Uterus (tissue), 3 donors: ENCODE measurements at regions not wholly inside any gene's neighbourhood (a gene's known extent, or its start where the extent isn't known, plus 50 kb on each side); places are given as distances from the start of the nearest gene placed in this dataset.

Experiments used
- DNase-seq, 2 donors: peaks; one replicate each; pipeline ENCODE4 v3.0.0-alpha.2; 2019 to 2020
- H3K27ac ChIP-seq, 2 donors: fragments of 200-600 bp; sonication (generic); 1 replicate in 1 of 2; 2 replicates in 1 of 2; pipeline ENCODE4 v1.5.1; 2016 to 2018
- H3K27me3 ChIP-seq, 2 donors: fragments of 200-600 bp; sonication (generic); one replicate each; pipeline ENCODE4 v1.5.1; 2018 to 2019; ENCODE audit warnings: control low read depth in 1 of 2
- H3K36me3 ChIP-seq, 2 donors: fragments of 200-600 bp; sonication (generic); one replicate each; pipeline ENCODE4 v1.5.1; 2019; ENCODE audit warnings: control low read depth in 1 of 2
- H3K4me1 ChIP-seq, 2 donors: fragments of 200-600 bp; sonication (generic); one replicate each; pipeline ENCODE4 v1.5.1; 2018 to 2019; ENCODE audit warnings: control low read depth in 1 of 2
- H3K4me3 ChIP-seq, 2 donors: fragments of 200-600 bp; sonication (generic); 1 replicate in 1 of 2; 2 replicates in 1 of 2; pipeline ENCODE4 v1.5.1; 2018 to 2019; ENCODE audit warnings: mild to moderate bottlenecking in 1 of 2
- H3K9me3 ChIP-seq, 2 donors: fragments of 200-600 bp; sonication (generic); one replicate each; pipeline ENCODE4 v1.5.1; 2019; ENCODE audit warnings: control low read depth in 1 of 2
- CTCF ChIP-seq, 4 experiments: fragments of 200-600 bp in 2 of 4; fragments of 450-650 bp in 2 of 4; sonication (generic) in 2 of 4; IDR thresholded peaks; one replicate each; pipeline ENCODE4 v1.5.1; 2016 to 2019; ENCODE audit warnings: antibody characterized with exemption in 4 of 4, mild to moderate bottlenecking in 2 of 4, moderate library complexity in 1 of 4
- POLR2A ChIP-seq, 2 donors: fragments of 450-650 bp; IDR thresholded peaks; one replicate each; pipeline ENCODE4 v1.6.1; 2016; ENCODE audit warnings: antibody characterized with exemption in 2 of 2, mild to moderate bottlenecking in 1 of 2, moderate library complexity in 1 of 2
- intact Hi-C: fragments of 100-400 bp; cut with DNase I; formaldehyde crosslinking; loops from one replicate; pipeline ENCODE4 v1.15.1; 2023; ENCODE audit warnings: low total_unique reads
- donor health status: DM: yes; HTN: yes; CAD: no.

GRCh38 chr13:74845806-74846205 lies 636.2 kb downstream of the TBC1D4 start:
- TF ChIP-seq POLR2A (IDR thresholded peaks at IDR 0.05), result no peak
- no peak for TF ChIP-seq CTCF (IDR thresholded peaks at IDR 0.05)
- Histone ChIP-seq H3K36me3 (no peaks in the 10 kb centered on the region), H3K4me3 (no peak overlapping the region), H3K27ac (no peak overlapping the region), H3K4me1 (no peaks in the 10 kb centered on the region), H3K27me3 (no peaks in the 10 kb centered on the region), H3K9me3 (no peaks in the 10 kb centered on the region)
- intact Hi-C loops, result no loop called here
- DNase-seq, result no peak

- no peaks in the 10 kb centered on the region for H3K4me1 ChIP-seq
- no peak for TF ChIP-seq CTCF (IDR thresholded peaks at IDR 0.05)
- TF ChIP-seq POLR2A (IDR thresholded peaks at IDR 0.05), result no peak
- H3K27me3 ChIP-seq, result no peaks in the 10 kb centered on the region
- H3K4me3 ChIP-seq, result no peak overlapping the region
- no peaks in the 10 kb centered on the region for H3K36me3 ChIP-seq
- no peak for DNase-seq
- H3K9me3 ChIP-seq, result no peaks in the 10 kb centered on the region
- intact Hi-C loops, result no loop called here
- H3K27ac ChIP-seq, result no peak overlapping the region
Observed at GRCh38 chr13:74841651-74842050, 640.3 kb downstream of the TBC1D4 start.

- no peak for DNase-seq
- Histone ChIP-seq H3K36me3 (no peaks in the 10 kb centered on the region), H3K27ac (no peak overlapping the region), H3K4me1 (no peaks in the 10 kb centered on the region), H3K27me3 (no peaks in the 10 kb centered on the region), H3K4me3 (no peak overlapping the region), H3K9me3 (no peaks in the 10 kb centered on the region)
- TF ChIP-seq POLR2A (IDR thresholded peaks at IDR 0.05) (no peak), CTCF (IDR thresholded peaks at IDR 0.05) (no peak)
- intact Hi-C loops, result no loop called here
Observed at GRCh38 chr13:74841123-74841522, 640.8 kb downstream of the TBC1D4 start.

GRCh38 chr13:74839656-74840055 lies 642.3 kb downstream of the TBC1D4 start:
- intact Hi-C loops, result no loop called here
- no peak overlapping the region for H3K4me3 ChIP-seq
- no peak overlapping the region for H3K27ac ChIP-seq
- no peaks in the 10 kb centered on the region for H3K36me3 ChIP-seq
- no peak for DNase-seq
- no peaks in the 10 kb centered on the region for H3K27me3 ChIP-seq
- no peaks in the 10 kb centered on the region for H3K4me1 ChIP-seq
- TF ChIP-seq POLR2A (IDR thresholded peaks at IDR 0.05) (no peak), CTCF (IDR thresholded peaks at IDR 0.05) (no peak)
- H3K9me3 ChIP-seq, result no peaks in the 10 kb centered on the region

GRCh38 chr13:74838096-74838495 lies 643.9 kb downstream of the TBC1D4 start:
- no peak overlapping the region for H3K27ac ChIP-seq
- H3K4me3 ChIP-seq, result no peak overlapping the region
- intact Hi-C loops, result no loop called here
- no peaks in the 10 kb centered on the region for H3K36me3 ChIP-seq
- H3K9me3 ChIP-seq, result no peaks in the 10 kb centered on the region
- TF ChIP-seq CTCF (IDR thresholded peaks at IDR 0.05), result no peak
- TF ChIP-seq POLR2A (IDR thresholded peaks at IDR 0.05), result no peak
- DNase-seq, result no peak
- H3K27me3 ChIP-seq, result no peaks in the 10 kb centered on the region
- H3K4me1 ChIP-seq, result no peaks in the 10 kb centered on the region
